Cerebellar cortex (tissue), 1 donor: ENCODE measurements at regions not wholly inside any gene's neighbourhood (a gene's known extent, or its start where the extent isn't known, plus 50 kb on each side); places are given as distances from the start of the nearest gene placed in this dataset.
"Not testable (repeated sequence)": the region's sequence is repeated elsewhere in the genome, so short reads cannot be mapped to it uniquely, and the experiment has no call there.

Source experiments
- DNase-seq: peaks from one replicate; pipeline ENCODE4 v3.0.0-alpha.2; 2015; ENCODE audit warnings: low spot score

- DNase-seq = no peak
Observed at GRCh38 chr7:21318916-21319270, 109.0 kb upstream of the SP4 start.

GRCh38 chr7:21326241-21326640 is 101.6 kb upstream of the SP4 start:
- DNase-seq = no peak

- no peak for DNase-seq
Observed at GRCh38 chr7:21326921-21327320, 101.0 kb upstream of the SP4 start.

- no peak for DNase-seq
Observed at GRCh38 chr7:21327422-21328409, 100.2 kb upstream of the SP4 start.

- no peak for DNase-seq
Observed at GRCh38 chr7:21330462-21331178, 97.3 kb upstream of the SP4 start.

- DNase-seq = no peak
Observed at GRCh38 chr7:21334906-21335305, 93.0 kb upstream of the SP4 start.

GRCh38 chr7:21336743-21337142 is 91.1 kb upstream of the SP4 start:
- DNase-seq = no peak

- no peak for DNase-seq
Observed at GRCh38 chr7:21338728-21339164, 89.1 kb upstream of the SP4 start.

- not testable (repeated sequence) for DNase-seq
Observed at GRCh38 chr7:21344900-21345299, 83.0 kb upstream of the SP4 start.

GRCh38 chr7:21345361-21345760 is 82.5 kb upstream of the SP4 start:
- DNase-seq = no peak

GRCh38 chr7:21346297-21346696 is 81.6 kb upstream of the SP4 start:
- no peak for DNase-seq

GRCh38 chr7:21352540-21353387 is 75.1 kb upstream of the SP4 start:
- no peak for DNase-seq

- no peak for DNase-seq
Observed at GRCh38 chr7:21353388-21353780, 74.5 kb upstream of the SP4 start.

- DNase-seq = no peak
Observed at GRCh38 chr7:21354284-21354683, 73.6 kb upstream of the SP4 start.

- no peak for DNase-seq
Observed at GRCh38 chr7:21355406-21355874, 72.4 kb upstream of the SP4 start.

- DNase-seq = no peak
Observed at GRCh38 chr7:21356616-21357015, 71.3 kb upstream of the SP4 start.

GRCh38 chr7:21357151-21358097 is 70.5 kb upstream of the SP4 start:
- no peak for DNase-seq

GRCh38 chr7:21358648-21359047 is 69.2 kb upstream of the SP4 start:
- no peak for DNase-seq

GRCh38 chr7:21359163-21359562 is 68.7 kb upstream of the SP4 start:
- no peak for DNase-seq

GRCh38 chr7:21361413-21362125 is 66.3 kb upstream of the SP4 start:
- DNase-seq = no peak
